HG03354 (cell line): ENCODE measurements at regions not wholly inside any gene's neighbourhood (a gene's known extent, or its start where the extent isn't known, plus 50 kb on each side); places are given as distances from the start of the nearest gene placed in this dataset.

ENCODE experiments used
- ATAC-seq: cut with Tn5 transposase; IDR thresholded peaks from one replicate; pipeline ENCODE4 v1.9.1; 2021; ENCODE audit warnings: mild to moderate bottlenecking; ENCODE audit not compliant: unreplicated experiment, poor library complexity, severe bottlenecking

DNA sequence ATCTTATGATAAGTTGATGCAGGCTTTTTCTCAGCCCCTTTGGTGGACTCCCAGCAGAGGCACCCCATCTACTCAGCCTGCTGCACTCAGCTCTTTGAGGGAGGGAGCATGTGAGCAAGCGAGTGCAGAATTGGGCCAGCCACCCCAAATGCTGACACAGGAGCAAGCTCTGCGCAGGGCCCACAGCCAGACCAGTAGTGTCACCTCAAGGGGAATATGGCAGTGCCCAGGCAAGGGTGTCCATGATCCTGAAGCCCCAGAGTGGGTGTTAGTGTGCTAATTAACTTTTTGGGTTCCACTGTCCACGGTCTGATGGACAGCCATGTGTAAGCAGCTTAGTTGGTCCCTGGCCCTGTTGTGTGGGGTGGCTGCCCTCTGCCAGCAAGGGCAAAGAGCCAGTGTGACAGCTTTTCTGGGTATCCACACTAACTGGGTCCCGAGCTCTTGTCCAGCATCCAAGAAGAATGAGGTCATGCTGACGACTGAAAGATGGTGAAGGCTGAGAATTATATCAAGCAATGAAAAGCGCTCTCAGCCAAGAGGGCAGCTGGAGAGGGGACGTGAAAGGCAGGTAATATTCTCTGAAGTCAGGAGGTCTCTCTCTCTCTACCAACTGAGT lies 898.3 kb upstream of the PCDH9 start:
- ATAC-seq = no peak

DNA sequence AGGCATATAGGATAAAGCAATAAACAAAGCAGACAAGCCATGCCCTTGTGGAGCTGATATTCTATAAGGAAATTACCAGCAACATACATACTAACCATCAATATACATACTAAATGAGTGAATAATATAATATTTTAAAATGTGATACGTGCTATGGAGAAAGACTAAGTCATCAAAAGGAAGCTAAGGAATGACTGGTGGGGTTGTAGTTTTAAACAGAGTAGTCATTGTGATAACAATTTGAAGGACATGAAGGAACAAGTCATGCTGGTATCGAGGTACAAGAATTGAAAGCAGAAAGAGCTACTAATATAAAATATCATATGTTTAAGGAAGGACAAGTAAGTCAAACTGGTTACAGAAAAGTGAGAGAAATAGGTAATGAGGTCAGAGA lies 894.9 kb upstream of the PCDH9 start:
- no peak for ATAC-seq

DNA sequence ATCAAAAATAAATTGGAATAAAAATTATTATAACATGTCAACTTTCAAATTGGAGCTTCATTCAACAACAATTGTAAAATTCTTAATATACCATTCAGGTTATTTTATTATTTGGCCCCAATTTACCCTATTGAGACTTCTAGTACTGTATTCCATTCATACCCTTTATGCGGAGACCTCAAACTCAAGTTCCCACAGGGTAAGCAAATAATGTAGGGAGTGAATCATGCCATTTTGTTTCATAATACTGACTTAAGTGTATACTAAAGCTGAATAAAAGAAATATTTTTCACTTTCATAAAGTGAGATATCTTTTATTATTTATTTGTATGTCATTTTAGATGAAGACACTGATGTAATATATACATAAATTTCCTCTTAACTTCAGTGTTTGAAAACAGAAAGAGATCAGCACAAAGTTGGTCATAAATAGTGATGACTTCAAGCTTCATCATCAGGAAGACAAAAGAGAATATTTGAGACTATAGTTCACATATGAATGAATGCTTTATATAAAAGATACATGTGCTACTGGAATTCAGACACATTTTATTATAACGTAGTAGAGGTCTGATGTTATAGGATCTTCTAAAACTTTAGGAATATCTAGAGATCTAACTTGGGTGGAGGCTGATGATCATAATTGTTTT lies 894.4 kb upstream of the PCDH9 start:
- ATAC-seq = no peak

DNA sequence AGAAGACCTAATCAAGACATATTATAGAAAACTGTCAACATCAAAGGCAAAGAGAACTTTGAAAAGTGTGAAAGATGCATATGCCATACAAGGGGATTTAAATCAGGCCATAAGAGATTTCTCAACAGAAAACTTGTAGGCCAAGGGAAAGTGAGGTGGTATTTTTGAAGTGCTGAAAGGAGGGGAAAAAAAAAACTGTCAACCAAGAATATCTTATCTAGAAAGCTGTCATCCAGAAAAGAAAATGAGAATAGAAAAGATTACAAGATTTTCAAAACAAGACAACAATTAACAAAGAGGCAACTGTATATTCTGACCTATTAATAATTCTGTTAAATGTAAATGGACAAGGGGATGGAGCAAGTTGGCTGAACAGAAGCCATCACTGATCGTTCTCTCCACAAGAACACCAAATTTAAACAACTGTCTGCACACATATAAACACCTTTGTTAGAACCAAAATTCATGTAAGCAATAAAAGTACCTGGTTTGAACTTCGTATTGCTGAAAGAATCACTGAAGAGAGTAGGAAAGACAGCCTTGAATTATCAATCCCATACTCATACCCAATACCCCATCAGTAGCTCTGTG lies 880.1 kb upstream of the PCDH9 start:
- ATAC-seq = no peak

DNA sequence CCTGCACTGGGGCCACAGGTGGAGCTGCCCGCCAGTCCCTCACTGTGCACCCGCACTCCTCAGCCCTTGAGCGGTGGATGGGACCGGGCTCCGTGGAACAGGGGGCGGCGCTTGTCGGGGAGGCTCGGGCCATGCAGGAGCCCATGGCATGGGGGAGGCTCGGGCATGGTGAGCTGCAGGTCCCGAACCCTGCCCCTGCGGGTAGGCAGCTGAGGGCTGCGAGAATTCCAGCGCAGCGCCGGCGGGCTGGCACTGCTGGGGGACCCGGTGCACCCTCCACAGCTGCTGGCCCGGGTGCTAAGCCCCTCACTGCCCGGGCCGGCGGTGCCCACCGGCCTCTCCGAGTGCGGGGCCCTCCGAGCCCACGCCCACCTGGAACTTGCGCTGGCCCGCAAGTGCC lies 877.5 kb upstream of the PCDH9 start:
- ATAC-seq = no peak

DNA sequence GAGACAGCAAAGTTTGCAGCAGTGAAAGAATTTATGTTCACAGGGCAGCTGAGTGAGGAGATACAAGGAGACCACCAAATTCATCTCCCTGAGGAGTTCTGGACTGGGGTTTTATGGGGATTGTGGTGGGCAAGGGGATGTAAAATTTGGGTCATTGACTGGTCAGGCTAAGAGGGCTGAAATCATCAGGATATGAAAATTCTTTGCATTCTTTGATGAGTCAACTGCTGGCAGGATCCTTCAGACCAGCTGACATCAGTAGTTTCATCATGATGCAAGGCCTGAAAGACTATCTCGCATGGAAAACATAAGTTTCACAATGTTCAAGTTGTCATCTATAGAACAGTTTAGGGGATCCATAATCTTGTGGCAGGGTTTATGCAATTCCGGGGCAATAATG lies 869.5 kb upstream of the PCDH9 start:
- no peak for ATAC-seq

DNA sequence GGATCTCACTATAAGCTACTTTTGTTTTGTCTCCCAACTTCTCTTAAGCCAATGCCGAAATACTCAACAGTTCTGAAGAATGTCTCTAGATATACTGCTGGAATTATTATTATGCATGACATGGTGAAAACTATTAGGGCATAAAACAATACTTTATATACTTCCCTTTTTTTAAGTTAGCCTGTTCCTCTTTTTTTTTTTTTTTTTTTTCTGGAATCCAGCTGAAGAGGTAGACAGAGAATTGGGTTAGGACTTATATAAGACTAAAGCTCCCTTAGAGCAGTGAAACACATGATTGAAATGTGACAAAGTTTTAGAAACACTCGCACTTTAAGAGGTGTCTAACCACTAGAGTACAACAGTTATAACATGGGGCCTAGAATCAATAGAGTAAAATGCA lies 850.9 kb upstream of the PCDH9 start:
- no peak for ATAC-seq

DNA sequence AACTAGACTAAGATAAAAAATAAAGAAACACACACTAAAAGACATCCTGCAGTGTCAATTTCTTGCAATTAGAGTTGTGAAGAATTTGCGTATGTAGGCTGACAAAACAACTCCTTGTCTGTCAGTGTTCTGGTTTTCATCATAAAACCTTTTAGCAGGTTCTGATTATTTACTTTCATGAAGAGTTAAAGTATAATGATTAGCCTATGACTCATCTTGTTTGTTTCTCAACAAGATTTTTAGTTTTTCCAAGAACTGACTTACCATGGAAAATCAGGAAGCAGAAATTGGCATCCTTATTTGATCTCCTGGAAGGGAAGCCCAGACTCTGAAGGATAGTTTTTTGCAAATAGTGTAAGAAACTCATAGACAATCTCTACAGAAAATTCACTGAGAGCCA lies 848.7 kb upstream of the PCDH9 start:
- no peak for ATAC-seq

DNA sequence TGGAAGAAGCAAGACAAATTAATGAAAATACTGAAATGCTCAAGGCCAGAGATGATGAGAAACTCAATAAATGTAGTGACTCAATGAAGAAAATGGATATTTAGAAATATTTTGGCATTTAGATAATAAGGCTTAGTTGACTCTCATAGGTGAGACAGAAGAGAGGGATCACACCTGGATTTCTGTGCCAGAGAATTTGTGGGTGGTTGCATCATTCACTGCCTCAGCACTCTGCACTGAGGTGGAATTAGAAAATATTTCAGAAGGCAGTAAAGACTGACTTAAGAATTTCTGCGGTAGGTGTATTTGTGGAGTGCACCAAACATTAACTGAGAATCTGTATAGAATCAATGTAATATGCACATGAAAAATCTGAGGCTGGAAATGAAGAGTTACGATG lies 848.3 kb upstream of the PCDH9 start:
- ATAC-seq = no peak

DNA sequence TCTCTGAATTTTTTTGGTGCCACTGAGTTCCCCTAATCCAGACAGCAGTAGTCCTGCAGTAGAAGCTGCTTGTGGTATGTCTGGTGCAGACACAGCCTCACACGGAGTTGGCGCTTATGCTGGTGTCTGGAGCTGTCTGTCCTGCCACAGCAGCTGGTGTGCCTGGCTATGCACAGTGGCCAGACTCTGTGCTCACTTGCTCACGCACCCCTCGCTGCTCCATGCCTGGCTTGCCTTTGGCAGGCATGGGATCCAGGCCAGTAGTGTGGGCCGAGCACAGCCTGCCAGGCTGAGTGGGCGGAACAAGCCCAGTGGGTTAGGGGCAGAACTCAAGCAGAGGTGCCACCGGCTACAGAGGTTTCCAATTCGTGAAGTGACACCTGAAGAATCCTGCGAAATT lies 845.9 kb upstream of the PCDH9 start:
- ATAC-seq = no peak

DNA sequence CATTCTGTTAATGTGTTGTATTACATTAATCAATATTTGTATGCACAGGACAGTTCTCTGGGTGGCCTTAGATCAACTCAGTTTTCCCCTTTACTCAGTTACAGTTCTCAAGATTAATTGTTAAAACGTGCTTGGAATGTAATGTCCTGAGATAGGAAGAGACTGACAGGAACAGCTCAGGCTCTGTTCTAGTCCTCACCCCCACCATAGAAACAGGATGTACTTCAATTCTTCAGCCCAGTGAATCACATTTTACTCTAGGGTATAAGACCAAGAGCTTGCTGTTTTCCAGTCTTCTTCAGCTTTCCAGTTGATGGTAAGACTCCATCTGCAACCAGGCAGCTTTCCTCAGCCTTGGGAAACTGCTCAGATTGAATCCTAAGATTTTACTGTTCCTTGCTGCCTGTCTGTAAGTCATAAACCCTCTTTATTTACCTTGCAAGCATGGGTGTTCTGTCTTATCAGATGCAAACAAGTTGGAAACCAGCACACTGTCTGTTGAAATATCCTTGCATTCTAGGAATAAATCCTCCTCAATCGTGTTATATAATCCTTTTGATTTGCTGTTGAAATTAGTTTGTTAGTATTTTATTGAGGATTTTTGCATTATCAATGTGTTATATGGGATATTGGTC lies 836.9 kb upstream of the PCDH9 start:
- ATAC-seq = no peak

DNA sequence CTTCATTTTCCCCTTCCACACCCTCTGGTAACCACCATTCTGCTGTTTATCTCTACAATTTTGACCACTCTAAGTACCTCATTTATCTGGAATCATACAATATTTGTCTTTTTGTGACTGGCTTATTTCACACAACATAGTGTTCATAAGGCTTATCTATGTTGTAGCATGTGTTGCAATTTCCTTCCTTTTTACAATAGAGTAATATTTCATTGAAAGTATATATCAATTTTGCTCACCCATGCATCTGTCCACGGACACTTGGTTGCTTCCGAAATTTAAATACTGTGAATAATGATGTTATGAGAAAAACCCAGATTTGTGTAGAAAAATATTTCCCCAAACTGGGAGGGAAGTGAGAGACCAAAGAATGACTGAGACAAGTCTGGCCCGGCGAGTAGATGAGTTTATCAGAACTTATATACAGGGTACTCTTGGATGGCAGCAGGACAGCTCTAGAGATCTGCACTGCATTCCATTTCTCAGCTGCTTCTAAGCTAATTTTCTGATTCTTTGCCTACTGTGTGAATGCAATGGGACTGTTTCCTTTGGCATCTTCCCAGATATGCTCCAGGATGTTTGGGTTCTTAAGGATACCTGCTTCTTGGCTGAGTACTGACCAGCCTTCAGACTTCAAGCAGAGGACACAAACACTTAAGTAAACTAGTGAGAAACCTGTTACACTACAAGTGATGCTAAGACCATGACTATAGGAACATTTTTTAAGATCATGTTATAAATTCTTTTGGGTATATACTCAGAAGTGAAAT lies 834.0 kb upstream of the PCDH9 start:
- no peak for ATAC-seq

DNA sequence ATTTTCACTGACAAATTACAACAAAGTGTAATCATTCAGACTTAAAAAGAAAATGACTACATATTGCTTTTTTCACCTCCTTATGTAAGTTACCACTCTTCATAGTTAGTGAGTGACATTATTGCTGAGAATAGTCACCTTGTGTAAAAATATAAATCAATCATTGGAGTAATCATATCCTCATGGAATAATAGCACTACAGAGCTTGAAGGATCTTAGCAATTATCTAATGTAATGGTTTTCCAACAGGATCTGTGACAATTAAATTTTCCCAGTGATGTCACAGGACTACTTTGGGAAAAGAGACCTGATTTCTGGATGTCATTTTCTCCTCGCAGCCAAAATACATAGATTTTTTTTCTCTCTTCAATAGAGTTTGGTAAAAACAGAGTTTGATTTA lies 833.0 kb upstream of the PCDH9 start:
- ATAC-seq = no peak

DNA sequence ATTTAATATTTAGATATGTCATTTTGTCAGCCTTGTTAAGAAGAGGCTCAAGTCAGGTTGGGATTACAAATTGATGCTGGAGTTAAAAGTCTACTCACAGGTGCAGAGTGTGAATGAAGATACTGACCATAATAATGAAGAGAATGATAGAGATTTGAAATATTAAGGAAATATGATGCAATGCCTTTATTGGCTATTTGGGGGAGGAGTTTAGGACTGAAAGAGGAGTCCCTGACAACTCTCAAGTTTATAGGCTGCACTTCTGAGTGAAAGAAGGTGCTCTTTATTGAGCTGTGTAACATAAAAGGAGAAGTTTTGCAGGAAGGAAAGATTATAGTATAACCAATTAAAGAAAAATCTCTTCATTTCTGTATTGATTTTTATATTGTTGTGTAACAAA lies 827.7 kb upstream of the PCDH9 start:
- ATAC-seq = no peak

DNA sequence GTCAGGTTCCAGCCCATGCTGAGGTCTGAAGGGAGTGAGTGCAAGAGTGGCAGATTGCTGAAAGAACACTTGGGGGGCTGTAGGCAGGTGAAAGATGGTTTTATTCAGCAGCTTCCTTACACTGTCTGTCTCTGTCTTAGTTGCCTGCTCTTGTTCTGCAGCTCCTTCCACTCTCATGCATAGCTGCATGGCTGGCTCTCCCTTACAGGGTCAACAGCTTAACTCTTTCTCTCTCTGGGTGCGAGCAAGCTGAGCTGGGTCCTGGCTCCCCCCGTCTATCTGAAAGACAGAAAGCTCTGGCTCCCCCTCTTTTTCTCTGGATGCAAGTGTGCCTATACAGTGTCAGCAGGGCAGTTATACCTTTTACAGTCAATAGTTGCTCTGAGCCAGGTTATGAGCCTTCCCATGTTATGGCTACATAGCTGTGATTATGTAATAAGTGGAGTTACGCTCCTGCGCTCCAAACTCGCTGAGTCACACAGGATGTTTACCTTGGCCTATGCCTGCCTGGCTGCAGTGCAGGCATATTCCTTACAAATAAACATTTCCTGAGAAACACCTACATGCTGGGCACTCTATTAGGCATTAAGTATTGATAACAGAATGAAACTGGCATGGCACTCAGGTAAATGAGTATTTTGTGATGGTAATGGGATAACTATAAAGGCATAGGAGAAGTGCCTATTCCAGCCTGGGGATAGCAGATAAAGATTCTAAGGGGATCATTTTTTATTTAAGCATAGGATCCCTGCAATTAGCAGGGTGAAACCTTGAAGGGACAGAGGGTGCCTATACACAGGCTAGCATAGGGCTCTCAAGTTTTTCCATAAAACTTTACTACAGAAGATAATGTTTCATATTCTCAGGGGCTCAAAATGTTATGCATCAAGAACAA lies 826.9 kb upstream of the PCDH9 start:
- no peak for ATAC-seq

DNA sequence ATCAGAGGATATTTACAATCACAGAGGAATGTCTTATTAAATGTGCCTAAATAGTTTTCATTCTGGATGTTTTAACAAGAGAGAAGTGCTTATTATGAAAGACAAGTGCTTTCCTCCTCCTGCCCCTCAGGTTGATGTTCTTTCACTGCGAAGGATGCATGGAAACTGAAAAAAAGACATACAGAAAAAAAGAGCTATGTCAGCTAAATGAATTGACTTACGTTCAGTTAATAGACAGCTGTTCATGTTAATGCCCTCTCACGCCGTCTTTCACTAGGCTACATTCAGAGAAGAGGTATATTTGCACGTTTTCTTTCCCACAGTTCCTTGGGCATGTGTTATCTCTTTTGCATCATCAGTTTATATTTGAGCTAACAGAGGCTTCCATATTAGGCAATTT lies 821.8 kb upstream of the PCDH9 start:
- no peak for ATAC-seq

DNA sequence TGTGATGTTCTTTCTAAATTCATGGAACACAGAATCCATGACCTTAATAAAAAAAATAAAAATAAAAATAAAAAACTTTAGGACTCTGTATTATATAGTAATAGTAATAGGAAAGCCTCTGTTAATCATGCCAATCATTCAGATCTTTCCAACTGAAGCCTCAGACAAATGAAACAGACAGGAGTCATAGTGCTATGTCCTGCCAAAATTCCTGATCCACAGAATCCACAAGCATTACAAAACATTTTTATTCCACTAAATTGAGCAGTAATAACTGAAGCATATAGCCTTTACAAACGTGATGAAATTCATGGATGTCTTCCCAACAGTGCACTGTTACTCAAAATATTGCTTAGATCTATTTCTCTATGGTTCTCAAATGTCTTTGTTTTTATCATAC lies 820.6 kb upstream of the PCDH9 start:
- no peak for ATAC-seq

DNA sequence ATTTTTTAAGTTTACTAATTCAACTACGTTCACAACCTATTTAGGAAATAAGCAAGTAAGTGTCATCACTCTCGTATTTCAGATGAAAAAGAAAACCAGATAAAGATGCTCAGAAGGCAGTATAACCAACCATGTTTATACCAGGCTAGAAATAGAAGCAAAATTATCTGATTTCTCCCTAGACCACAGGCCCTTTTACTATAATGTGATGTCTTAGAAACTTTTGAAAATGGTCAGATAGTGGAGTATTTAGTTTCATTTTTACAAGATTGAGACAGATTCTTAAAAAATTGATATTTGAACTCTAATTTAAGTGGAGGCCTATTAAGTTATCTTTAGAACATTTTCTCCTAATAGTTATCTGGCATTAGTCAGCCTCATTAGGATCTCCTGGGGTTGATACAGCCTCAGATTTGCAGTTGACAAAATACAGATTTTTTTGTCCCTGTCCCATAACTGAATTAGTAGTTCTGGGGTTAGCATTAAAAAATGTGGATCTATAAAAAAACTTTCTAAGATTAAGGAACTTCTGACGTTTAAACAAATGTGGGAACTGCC lies 818.7 kb upstream of the PCDH9 start:
- ATAC-seq = no peak

DNA sequence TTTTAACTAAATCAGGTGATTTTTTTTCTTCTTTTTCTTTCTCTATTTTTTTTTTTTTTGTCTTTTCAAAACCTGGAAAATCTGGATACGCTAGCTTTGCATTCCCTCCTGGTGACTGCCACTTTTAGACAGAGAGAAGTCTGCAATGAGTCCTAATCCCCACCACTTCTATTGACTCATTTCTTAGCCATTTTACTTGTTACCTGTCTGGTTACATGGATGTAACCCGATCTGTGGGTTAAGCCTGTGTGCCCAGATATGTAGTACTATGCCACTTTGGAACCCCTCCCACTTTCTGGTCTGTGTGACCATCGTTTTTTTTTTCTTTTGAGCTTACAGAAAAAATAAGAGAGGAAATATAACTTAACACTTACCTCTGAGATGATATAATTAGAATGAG lies 817.8 kb upstream of the PCDH9 start:
- ATAC-seq = no peak
